Sciatic nerve (tissue), 2 donors: ENCODE measurements at regions not wholly inside any gene's neighbourhood (a gene's known extent, or its start where the extent isn't known, plus 50 kb on each side); places are given as distances from the start of the nearest gene placed in this dataset.
"Not testable (repeated sequence)": the region's sequence is repeated elsewhere in the genome, so short reads cannot be mapped to it uniquely, and the experiment has no call there.

ENCODE experiments used
- ATAC-seq: fragments of 200-7000 bp; cut with Tn5 transposase; one replicate; pipeline ENCODE4 v1.9.1; 2020; ENCODE audit warnings: mild to moderate bottlenecking, moderate library complexity
- DNase-seq: peaks from one replicate; pipeline ENCODE4 v3.0.0-alpha.2; 2020; ENCODE audit warnings: low spot score
- intact Hi-C: fragments of 100-400 bp; cut with DNase I; formaldehyde crosslinking; loops from one replicate; pipeline ENCODE4 v1.14.2; 2022
- donor health status: DM: no; HTN: no; CAD: no.
- donor health status: DM: no; HTN: no; CAD: no.

DNA sequence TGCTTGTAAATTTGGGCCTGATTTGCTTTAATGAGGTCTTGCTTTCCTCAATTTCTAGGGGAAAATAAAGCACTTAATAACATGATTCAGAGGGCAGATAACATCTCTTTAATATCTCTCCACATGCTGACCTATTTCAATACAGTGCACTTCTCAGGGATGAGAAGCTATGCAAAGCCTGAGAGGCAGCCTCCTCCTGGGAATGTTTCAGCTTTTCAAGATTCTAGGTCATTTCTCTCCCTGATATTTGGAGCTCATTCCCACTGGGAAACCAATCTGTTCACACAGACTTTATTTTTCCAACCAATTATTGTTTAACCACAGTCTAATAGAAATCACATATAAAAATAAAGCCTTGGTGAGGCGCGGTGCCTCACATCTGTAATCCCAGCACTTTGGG, 67.0 kb upstream of the LSAMP start:
- intact Hi-C loops: no loop called here
- no peak for ATAC-seq
- DNase-seq: no peak

DNA sequence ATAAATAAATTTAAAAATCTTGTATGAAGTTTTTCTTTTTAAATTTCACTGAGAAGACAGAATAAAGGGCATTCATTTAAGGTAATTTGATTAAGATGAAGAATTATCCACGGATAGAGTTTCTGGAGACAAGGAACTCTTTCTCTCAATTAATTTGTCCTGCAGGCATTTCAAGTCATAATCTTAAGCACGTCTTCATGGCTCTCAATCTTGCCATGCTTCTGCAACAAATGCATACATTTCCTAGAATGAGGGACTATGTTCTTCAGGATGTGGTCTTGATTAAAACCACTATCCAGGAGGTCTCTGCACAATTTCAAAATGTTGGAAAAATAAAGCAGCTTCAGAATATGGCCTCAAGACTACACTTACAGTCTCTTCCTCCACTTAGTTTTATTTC, 67.6 kb upstream of the LSAMP start:
- DNase-seq: no peak
- intact Hi-C loops: no loop called here
- no peak for ATAC-seq

- intact Hi-C loops: no loop called here
- DNase-seq (no peak), ATAC-seq (no peak)
Observed at GRCh38 chr3:116515973-116516372, 70.7 kb upstream of the LSAMP start.

GRCh38 chr3:116517308-116517707, 72.0 kb upstream of the LSAMP start:
- DNase-seq: no peak
- no peak for ATAC-seq
- intact Hi-C loops: no loop called here

DNA sequence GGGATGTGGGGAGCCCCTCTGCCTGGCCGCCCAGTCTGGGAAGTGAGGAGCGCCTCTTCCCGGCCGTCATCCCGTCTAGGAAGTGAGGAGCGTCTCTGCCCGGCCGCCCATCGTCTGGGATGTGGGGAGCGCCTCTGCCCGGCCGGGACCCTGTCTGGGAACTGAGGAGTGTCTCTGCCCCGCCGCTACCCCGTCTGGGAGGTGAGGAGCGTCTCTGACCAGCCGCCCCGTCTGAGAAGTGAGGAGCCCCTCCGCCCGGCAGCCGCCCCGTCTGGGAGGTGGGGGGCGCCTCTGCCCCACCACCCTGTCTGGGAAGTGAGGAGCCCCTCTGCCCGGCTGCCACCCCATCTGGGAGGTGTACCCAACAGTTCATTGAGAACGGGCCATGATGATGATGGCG, 73.8 kb upstream of the LSAMP start:
- intact Hi-C loops, ATAC-seq, DNase-seq: not testable (repeated sequence)

- ATAC-seq, DNase-seq, intact Hi-C loops: not testable (repeated sequence)
Observed at GRCh38 chr3:116519823-116520222, 74.5 kb upstream of the LSAMP start.

- ATAC-seq (no peak), DNase-seq (no peak)
- intact Hi-C loops: no loop called here
Observed at GRCh38 chr3:116524453-116525210, 79.3 kb upstream of the LSAMP start.

DNA sequence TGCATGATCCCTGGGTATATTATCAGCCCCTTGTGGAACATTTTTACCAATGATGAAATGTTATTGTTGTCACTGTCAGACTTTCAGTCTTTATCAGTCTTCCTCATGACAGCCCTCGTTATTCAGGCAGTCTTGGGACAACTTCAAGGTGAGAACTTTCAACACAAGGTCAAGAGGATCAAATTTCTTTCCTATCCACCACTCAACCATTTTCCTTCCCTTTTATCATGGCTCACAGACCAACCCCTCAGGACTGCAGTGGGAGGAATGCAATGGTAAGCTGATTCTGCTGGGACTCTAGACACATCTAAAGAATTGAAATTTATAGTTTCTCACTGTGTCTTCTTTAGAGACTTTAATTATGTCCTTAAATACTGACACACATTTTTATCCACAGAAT, 107.0 kb upstream of the LSAMP start:
- intact Hi-C loops: no loop called here
- DNase-seq (no peak), ATAC-seq (no peak)

DNA sequence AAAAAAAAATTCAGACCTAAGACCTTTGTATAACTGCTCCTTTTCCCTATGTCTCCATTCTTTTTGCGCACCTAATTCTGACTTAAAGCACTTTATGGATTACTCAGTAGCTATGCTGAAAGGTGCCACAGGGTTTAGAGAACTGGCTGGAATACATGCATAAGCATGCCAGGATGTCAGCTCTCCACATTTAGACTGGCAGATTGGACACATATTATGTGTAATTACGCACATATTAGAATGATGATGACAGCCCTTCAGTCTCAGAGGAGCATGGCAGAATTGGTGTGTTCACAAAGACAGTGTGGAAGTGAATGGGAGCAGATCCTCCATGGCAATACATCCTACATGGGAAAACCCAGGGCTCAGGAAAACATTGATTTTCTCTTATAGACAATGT, 108.1 kb upstream of the LSAMP start:
- intact Hi-C loops: no loop called here
- DNase-seq (no peak), ATAC-seq (no peak)

DNA sequence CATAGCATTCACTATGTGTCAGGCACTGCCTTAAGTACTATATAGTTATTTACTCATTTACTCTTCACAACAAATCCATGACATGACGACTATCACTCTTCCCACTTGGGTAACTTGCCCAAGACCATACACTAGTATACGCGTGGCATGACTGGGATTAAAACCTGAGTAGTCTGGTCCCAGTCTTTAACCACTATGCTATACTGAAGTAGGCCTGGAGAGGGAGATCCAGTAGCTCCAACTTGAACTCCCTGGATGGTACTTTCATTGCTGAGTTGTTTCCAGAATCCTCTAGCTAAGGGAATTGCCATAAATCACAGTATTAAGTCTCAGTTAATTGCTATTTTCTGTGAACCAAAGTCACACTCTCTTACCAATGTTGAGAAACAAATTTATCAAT, 116.2 kb upstream of the LSAMP start:
- ATAC-seq: no peak
- no peak for DNase-seq

DNA sequence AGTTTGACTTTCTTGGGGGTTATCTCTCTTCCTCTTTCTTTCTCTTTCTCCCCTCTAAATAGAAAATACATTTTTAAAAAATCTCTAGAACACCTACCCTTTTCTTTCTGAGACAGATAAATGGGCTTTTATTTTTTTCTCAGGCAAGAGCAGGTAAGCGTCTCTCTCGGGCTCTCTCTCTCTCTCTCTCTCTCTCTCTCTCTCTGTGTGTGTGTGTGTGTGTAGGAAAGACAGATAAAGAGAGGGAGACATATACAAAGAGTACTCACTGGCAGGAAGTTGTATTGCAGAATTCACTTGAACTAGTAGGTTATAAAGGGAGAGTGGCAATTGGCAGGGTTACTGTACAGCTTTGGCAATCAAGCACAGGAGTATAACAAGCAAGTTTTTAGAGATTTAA, 118.1 kb upstream of the LSAMP start:
- intact Hi-C loops: no loop called here
- ATAC-seq: no peak
- no peak for DNase-seq

More for the DNA sequence above, 116.2 kb upstream of the LSAMP start:
- intact Hi-C loops: no loop called here

GRCh38 chr3:116566478-116566960, 121.2 kb upstream of the LSAMP start:
- no peak for DNase-seq
- intact Hi-C loops: no loop called here
- ATAC-seq: no peak

DNA sequence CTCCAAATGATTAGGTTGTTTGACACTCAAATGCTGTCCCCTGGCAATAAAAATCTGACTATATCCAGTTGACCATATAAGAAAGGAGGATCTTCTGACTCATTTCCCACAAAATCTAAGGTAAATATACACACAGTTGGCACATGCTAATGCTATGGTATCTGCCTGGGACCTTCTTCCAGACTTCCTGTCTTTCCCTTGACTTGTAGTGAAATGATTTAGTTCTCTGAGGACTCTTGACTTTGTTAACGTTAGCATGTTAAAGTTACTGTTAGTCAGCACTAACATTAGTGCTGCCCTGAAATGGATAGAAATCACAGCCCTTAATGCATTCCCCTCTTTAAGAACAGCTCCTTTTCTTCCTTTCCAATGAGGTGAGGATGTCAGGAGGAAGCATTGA, 124.3 kb upstream of the LSAMP start:
- intact Hi-C loops: no loop called here
- no peak for DNase-seq

GRCh38 chr3:116579840-116580239, 129.7 kb upstream of the TUSC7 start:
- DNase-seq: no peak
- no peak for ATAC-seq
- intact Hi-C loops: no loop called here

More for the DNA sequence above, 124.3 kb upstream of the LSAMP start:
- no peak for ATAC-seq

- no peak for DNase-seq
- ATAC-seq: no peak
- intact Hi-C loops: no loop called here
Observed at GRCh38 chr3:116586285-116586944, 123.2 kb upstream of the TUSC7 start.

GRCh38 chr3:116591236-116591635, 118.3 kb upstream of the TUSC7 start:
- intact Hi-C loops: no loop called here
- DNase-seq: no peak
- ATAC-seq: no peak

DNA sequence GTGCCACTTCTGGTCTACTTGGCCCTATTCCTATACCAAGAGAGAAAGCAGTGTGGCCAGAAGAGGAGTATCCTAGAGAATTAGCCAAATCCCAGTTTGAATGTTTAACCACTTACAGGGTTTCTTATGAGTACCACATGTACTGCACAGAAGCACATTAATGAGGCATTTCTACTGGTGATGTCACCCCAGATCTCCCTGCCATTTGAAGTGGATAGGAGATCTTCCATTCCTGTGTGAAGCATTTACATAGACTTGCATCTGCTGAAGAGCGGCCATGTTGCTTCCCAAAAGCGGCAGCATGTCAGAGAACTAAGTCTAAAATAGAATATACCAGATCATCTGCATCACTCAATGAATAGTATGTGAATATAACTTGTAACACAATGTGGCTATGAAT, 108.4 kb upstream of the TUSC7 start:
- intact Hi-C loops: no loop called here
- DNase-seq (no peak), ATAC-seq (no peak)

GRCh38 chr3:116607205-116607604, 102.4 kb upstream of the TUSC7 start:
- DNase-seq (no peak), ATAC-seq (no peak)
- intact Hi-C loops: no loop called here

DNA sequence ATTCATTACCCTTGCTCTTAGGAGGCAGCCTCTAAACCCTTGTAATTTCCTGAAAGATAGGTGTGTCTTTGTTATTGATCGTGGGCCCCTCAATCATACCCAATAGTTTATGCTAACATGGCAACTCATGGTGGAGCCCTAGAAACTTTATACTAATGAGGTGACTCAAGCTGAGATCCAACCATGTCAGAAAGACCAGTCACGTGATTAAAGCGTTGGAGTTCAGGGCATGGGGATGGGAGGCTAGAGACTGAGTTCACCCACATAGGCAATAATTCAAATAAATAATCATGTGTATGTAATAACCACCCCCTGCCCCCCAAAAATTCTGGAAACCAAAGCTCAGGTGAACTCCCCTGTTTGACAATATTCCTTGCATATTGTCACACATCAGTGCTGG, 99.5 kb upstream of the TUSC7 start:
- ATAC-seq (no peak), DNase-seq (no peak)
- intact Hi-C loops: no loop called here

GRCh38 chr3:116614795-116615362, 94.7 kb upstream of the TUSC7 start:
- ATAC-seq (no peak), DNase-seq (no peak)
- intact Hi-C loops: no loop called here
